GM12892 (cell line): ENCODE measurements at regions not wholly inside any gene's neighbourhood (a gene's known extent, or its start where the extent isn't known, plus 50 kb on each side); places are given as distances from the start of the nearest gene placed in this dataset.

ENCODE experiments used
- POLR2A ChIP-seq: IDR thresholded peaks from 2 replicates; pipeline ENCODE4 v1.6.1; 2011; ENCODE audit warnings: low read depth, low read length, control low read depth
- POLR2AphosphoS5 ChIP-seq: IDR thresholded peaks from 2 replicates; pipeline ENCODE4 v1.6.1; 2011; ENCODE audit warnings: low read depth, low read length, control low read depth

GRCh38 chr20:39581034-39581433, 618.9 kb downstream of the DHX35 start:
- TF ChIP-seq POLR2AphosphoS5 (no peak), POLR2A (no peak)
